IPS-NIHi7 (cell line): ENCODE measurements at regions not wholly inside any gene's neighbourhood (a gene's known extent, or its start where the extent isn't known, plus 50 kb on each side); places are given as distances from the start of the nearest gene placed in this dataset.
"Not testable (repeated sequence)": the region's sequence is repeated elsewhere in the genome, so short reads cannot be mapped to it uniquely, and the experiment has no call there.

Experiments used
- DNase-seq: peaks from one replicate; pipeline ENCODE4 v3.0.0; 2012; ENCODE audit warnings: mixed read lengths; ENCODE audit errors: extremely low spot score

GRCh38 chr9:88816141-88816540 is 175.1 kb upstream of the S1PR3 start:
- no peak for DNase-seq

DNA sequence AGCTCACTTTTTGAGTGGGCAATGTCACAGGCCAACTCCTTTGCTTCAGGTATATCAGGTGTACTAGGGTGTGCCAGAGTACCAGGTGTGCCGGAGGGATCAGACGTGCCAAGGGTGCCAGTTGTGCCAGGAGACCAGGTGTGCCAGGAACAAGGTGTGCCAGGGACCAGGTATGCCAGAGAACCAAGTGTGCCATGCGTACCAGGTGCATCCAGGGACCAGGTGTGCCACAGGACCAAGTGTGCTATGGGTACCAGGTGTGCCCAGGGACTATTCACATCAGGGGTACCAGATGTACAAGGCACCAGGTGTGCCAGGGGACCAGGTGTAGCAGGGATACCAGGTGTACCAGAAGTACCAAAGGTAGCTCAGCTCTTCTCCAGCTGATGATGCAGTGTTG is 174.7 kb upstream of the S1PR3 start:
- no peak for DNase-seq

DNA sequence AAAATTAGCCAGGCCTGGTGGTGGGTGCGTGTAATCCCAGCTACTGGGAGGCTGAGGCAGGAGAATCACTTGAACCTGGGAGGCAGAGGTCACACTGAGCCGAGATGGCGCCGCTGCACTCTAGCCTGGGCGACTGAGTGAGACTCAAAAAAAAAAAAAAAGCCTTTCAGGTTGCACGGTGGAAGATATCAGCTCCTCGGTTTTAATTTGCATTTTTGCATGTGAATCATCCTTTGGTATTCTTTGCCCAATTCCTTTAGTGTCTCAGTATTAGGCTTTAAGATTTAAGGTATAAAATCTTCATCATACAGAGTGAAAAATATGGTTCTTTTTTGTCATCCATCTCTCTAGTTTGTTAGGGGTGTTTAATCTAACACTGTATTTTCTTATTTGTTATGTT is 173.6 kb upstream of the S1PR3 start:
- DNase-seq: no peak

- peak; percentile 44 for DNase-seq
Measured at GRCh38 chr9:88818495-88819201, 172.6 kb upstream of the S1PR3 start.

DNA sequence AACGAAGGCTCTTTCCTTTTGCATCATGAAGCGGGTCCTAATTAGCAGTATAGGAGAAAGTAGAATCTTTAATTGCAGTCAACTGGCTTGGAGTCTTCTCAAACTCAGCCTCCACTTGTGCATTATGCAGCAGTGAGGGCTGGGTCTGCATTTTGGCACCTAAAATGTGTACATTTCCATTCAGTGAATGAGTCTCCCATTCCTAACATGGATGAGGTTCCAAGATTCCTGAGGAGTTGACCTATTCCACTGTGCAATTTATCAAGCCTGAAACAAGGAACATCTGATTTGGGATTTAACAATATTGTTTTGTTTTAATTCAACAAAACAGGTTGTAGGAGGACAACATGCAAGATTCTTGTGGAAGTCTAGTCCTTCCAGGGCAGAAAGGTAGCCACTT is 171.8 kb upstream of the S1PR3 start:
- DNase-seq: no peak

DNA sequence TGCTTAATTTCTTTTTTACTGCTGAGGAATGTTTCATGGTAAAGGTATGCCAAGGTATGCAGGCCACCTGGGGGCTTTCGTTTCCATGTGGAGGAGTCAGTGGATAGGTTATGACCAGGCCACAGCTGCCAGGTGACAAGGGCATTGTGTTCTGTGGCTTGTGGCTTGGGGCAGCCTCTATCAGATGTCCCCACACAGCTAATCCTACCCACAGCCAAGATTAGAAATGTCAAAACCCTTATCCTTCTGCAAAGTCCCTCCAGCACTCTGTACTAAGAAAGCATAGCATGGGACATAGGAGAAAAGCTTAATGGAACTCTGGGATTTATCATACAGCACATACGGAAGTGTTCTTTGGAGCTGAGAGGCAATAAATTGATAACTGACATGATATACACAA is 171.2 kb upstream of the S1PR3 start:
- no peak for DNase-seq

GRCh38 chr9:88821033-88821745 is 170.1 kb upstream of the S1PR3 start:
- DNase-seq: no peak

DNA sequence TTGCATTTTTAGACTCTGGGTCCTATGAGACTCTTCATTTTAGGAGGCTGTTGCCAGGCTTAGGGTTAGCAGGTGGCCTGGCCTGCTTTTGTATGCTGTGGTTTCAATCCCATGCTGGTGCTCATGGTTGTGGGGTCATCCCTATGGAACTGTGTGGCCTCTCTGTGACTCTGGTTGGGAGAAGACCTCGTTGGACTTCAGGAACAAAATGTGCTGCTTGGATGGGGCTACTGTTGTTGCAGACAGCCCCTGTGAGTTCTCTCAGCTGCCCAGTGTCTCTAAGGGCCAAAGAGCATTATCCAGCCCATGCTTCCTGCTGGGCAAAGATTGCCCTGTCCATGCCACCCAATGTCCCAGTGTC is 169.5 kb upstream of the S1PR3 start:
- DNase-seq: no peak

DNA sequence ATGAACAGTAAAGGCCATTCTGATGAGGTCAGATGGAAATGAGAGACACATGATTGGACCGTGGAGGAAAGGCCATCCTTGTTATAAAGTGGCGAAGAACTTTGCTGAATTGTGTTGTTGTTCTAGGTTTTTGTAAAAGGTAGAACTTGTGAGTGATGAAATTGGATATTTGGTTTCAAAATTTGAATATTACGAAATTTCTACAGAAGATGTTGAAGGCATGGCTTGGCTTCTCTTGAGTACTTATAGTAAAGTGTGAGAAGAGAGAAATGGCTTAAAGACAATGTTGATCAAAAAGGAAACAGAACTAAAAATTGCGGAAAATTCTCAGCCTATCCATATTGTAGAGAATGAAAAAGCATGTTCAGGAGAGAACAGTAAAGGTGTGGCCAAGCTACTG is 166.6 kb upstream of the S1PR3 start:
- DNase-seq: no peak

- no peak for DNase-seq
Measured at GRCh38 chr9:88826181-88826580, 165.1 kb upstream of the S1PR3 start.

DNA sequence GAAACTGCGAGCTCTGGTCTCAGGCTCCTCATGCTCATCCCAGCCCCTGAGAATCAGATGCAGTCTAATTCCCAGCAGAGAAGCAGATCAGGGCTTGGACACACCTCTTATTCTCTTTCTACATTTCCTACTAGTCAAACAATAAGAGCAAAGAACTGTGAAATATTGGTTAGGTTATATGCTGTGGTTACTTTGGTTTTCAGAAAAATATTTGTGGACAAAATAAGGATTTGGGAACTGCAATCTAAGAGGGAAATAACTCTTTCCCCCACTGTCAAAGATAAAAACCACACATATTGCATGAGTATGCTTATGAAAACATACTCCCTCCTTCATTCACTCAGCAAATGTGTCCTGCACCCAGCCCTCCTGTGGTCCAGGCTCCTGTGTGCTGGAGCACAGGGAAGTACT is 164.5 kb upstream of the S1PR3 start:
- DNase-seq: no peak

DNA sequence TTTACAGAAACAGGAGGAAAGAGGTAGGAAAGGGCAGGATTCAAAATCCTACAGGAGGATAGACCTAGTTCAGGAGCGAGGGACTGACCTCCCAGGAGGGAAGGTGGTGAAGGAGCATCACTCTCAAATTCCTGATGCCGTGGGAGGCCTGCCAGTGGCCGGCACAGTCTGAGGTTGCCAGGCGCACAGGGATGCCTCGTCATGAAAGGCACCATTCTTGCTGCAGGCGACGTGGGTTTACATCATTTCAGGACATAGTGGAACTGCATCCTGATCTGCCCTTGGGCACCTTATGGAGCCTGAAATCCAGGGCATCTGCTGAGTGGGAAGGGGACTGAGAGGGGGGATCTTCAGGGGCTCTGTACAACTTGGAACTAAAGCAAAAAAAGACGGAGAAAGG is 163.2 kb upstream of the S1PR3 start:
- DNase-seq: no peak

GRCh38 chr9:88828492-88828974 is 162.7 kb upstream of the S1PR3 start:
- no peak for DNase-seq

DNA sequence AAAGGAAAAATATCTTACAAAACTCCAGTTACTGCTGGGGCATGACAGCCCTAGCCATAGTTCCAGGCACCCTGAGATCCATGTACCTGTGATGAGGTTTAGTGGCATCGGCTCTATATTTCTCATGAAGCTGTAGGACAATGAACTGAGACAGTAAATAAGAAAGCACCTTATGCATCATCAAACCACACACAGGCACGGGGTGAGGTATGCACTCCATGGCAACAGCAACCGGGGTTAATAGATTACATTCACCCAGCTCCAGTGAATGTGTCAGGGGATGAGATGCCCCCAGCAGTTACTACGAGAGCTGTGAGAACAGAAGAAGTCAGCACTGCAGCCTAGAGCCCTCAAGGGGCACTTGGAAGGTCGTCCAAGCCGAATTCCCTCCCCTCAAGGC is 162.0 kb upstream of the S1PR3 start:
- no peak for DNase-seq

- DNase-seq: no peak
Measured at GRCh38 chr9:88831713-88832407, 159.4 kb upstream of the S1PR3 start.

GRCh38 chr9:88833946-88834345 is 157.3 kb upstream of the S1PR3 start:
- no peak for DNase-seq

GRCh38 chr9:88835038-88835466 is 156.2 kb upstream of the S1PR3 start:
- no peak for DNase-seq

GRCh38 chr9:88835772-88836171 is 155.5 kb upstream of the S1PR3 start:
- no peak for DNase-seq

- no peak for DNase-seq
Measured at GRCh38 chr9:88837731-88838130, 153.5 kb upstream of the S1PR3 start.

DNA sequence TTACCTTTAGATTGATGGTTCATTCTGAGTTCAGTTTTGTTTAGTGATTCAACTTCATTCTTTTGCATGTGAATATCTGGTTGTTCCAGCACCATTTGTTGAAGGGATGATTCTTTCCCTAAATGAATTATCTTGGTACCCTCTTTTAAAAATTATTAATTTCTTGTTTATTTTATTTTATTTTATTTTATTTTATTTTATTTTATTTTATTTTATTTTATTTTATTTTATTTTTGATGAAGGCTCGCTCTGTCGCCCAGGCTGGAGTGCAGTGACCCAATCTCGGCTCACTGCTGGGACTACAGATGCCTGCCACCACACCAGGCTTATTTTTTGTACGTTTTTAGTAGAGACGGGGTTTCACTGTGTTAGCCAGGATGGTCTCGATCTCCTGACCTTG is 141.4 kb upstream of the S1PR3 start:
- not testable (repeated sequence) for DNase-seq

DNA sequence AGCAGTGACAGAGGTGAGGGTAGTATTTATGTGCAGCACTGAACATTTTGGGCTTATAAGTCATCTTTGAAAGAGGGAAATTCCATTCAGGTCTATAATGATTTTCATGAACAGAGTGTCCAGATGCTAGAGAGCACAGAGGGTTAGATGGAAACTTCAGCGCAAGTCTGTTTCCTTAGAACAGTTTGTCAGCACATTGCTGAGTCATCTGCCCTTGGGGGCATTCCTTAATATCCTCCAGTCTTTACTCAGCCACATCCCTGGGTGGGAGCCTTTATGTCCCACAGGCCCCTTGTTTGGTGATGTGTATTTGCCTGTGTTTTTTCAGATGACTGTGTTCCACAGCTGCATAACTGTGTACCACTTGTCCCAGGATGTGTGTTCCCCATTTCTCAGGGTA is 138.5 kb upstream of the S1PR3 start:
- peak; percentile 37 for DNase-seq

DNA sequence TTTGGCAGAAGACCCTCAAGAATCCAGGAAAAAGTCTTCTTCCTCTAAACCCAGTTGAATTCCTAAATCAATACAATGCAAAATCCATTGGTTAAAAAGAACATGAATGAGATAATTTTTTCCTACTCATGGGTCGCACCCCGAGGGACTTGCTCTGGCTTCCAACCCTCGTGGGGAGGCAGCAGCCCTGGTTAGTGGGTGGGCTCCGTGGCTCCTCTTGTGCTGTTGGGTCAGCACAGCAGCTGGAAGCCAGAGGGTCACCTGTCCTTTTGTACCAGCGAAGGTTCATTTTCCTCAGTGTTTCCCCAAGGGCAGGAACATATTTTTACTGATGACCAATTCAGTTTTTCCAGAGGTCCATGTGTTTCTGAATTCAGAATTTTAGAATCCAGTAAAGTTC is 120.6 kb upstream of the S1PR3 start:
- DNase-seq: no peak

DNA sequence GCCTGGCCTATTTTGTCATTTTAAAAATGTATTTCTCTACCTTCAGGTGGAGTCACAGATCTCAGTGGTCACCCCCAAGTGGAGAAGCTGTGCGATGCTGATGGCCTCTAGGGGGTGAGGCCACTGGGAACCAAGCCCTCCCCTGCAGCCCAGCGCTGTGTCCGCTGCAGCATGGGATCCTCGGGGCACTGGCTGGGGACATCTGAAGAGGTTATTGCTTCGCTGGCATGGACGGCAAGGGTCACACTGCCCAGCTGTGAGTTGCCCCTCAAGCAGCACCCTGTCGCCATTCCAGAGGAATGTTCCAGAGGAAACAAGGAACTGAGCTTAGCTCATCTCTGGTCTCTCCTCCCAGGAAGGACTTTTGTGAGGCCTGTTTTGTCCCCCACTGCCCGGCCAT is 119.6 kb upstream of the S1PR3 start:
- peak; percentile 14 for DNase-seq
